ENCODE measurements at regions not wholly inside any gene's neighbourhood (a gene's known extent, or its start where the extent isn't known, plus 50 kb on each side); places are given as distances from the start of the nearest gene placed in this dataset.

DNA sequence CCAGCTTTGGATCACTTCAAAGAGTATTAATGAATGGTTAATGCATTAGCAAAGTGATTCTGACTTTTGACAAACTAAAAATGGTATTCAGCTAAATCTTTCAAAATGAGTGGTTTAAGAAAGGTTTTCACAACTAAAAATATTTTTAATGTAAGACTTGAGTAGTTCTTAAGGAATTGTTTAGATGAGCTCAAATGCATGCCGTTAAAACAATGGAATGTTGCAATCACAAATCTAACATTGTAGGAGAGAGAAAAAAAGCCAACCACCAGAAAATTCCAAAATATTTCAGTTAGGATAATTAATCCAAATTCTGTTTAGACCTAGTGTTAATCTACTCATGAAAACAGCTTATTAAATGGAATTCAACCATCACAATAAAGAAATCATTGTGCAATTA lies 1044.8 kb upstream of the SLC10A2 start:
- no peak for TF ChIP-seq ZNF600 (tag by site-specific recombination; IDR thresholded peaks at IDR 0.05)
- no peak for TF ChIP-seq ZBTB8A (tag by site-specific recombination; IDR thresholded peaks at IDR 0.05)
- no peak for TF ChIP-seq CTCF (tag by site-specific recombination; IDR thresholded peaks at IDR 0.05)
- TF ChIP-seq YY1 (tag by site-specific recombination; IDR thresholded peaks at IDR 0.05) = no peak
- no peak for TF ChIP-seq ZNF777 (tag by site-specific recombination; IDR thresholded peaks at IDR 0.05; ENCODE audit: borderline replicate concordance)
- no peak for TF ChIP-seq ZSCAN18 (tag by site-specific recombination; IDR thresholded peaks at IDR 0.05)
